ENCODE measurements at regions not wholly inside any gene's neighbourhood (a gene's known extent, or its start where the extent isn't known, plus 50 kb on each side); places are given as distances from the start of the nearest gene placed in this dataset.

GRCh38 chr1:60977661-60978060 lies 104.7 kb upstream of the NFIA start:
- Histone ChIP-seq H3K4me3 (no peak overlapping the region), H3K9me3 (no peaks in the 10 kb centered on the region), H3K4me1 (peaks cover 0 to under 1% of the 10 kb centered on the region in 2 donors), H3K27ac (no peak overlapping the region), H3K27me3 (no peaks in the 10 kb centered on the region), H3K36me3 (no peaks in the 10 kb centered on the region)
- intact Hi-C loops (cut with DNase I; ENCODE audit: low total_unique reads): no loop called here
- TF ChIP-seq CTCF (IDR thresholded peaks at IDR 0.05) (no peak), POLR2A (IDR thresholded peaks at IDR 0.05) (no peak)
- no peak for DNase-seq

GRCh38 chr1:60974524-60975372 lies 107.6 kb upstream of the NFIA start:
- TF ChIP-seq POLR2A (IDR thresholded peaks at IDR 0.05) (no peak), CTCF (IDR thresholded peaks at IDR 0.05) (no peak)
- H3K4me1 ChIP-seq: no peaks in the 10 kb centered on the region
- no peak overlapping the region for H3K27ac ChIP-seq
- intact Hi-C loops (cut with DNase I; ENCODE audit: low total_unique reads): loop anchor here (5.0 kb wide), 1 partner anchor 68 kb away; no protein-coding TSS in a partner anchor
- H3K9me3 ChIP-seq: no peaks in the 10 kb centered on the region
- H3K4me3 ChIP-seq: no peak overlapping the region
- no peaks in the 10 kb centered on the region for H3K36me3 ChIP-seq
- no peak for DNase-seq
- H3K27me3 ChIP-seq: no peaks in the 10 kb centered on the region

- H3K4me1 ChIP-seq: no peaks in the 10 kb centered on the region
- no peaks in the 10 kb centered on the region for H3K9me3 ChIP-seq
- no peak overlapping the region for H3K4me3 ChIP-seq
- intact Hi-C loops (cut with DNase I; ENCODE audit: low total_unique reads): loop anchor here (5.0 kb wide), 1 partner anchor 69 kb away; no protein-coding TSS in a partner anchor
- DNase-seq: no peak
- no peak overlapping the region for H3K27ac ChIP-seq
- no peaks in the 10 kb centered on the region for H3K36me3 ChIP-seq
- no peaks in the 10 kb centered on the region for H3K27me3 ChIP-seq
- TF ChIP-seq CTCF (IDR thresholded peaks at IDR 0.05) (no peak), POLR2A (IDR thresholded peaks at IDR 0.05) (no peak)
Measured at GRCh38 chr1:60973668-60974067, 108.7 kb upstream of the NFIA start.

GRCh38 chr1:60972841-60973364 lies 109.5 kb upstream of the NFIA start:
- Histone ChIP-seq H3K27ac (no peak overlapping the region), H3K9me3 (no peaks in the 10 kb centered on the region), H3K36me3 (no peaks in the 10 kb centered on the region), H3K27me3 (no peaks in the 10 kb centered on the region), H3K4me1 (no peaks in the 10 kb centered on the region), H3K4me3 (no peak overlapping the region)
- intact Hi-C loops (cut with DNase I; ENCODE audit: low total_unique reads): loop anchor here (5.0 kb wide), 1 partner anchor 69 kb away; no protein-coding TSS in a partner anchor
- TF ChIP-seq CTCF (IDR thresholded peaks at IDR 0.05): no peak
- TF ChIP-seq POLR2A (IDR thresholded peaks at IDR 0.05): no peak
- no peak for DNase-seq

GRCh38 chr1:60971330-60971729 lies 111.0 kb upstream of the NFIA start:
- TF ChIP-seq CTCF (IDR thresholded peaks at IDR 0.05): no peak
- H3K9me3 ChIP-seq: no peaks in the 10 kb centered on the region
- H3K4me3 ChIP-seq: no peak overlapping the region
- H3K36me3 ChIP-seq: no peaks in the 10 kb centered on the region
- DNase-seq: no peak
- H3K4me1 ChIP-seq: no peaks in the 10 kb centered on the region
- H3K27me3 ChIP-seq: no peaks in the 10 kb centered on the region
- intact Hi-C loops (cut with DNase I; ENCODE audit: low total_unique reads): loop anchor here (5.0 kb wide), 1 partner anchor 71 kb away; no protein-coding TSS in a partner anchor
- no peak overlapping the region for H3K27ac ChIP-seq
